Activated CD8-positive, alpha-beta memory T cell treated with anti-CD3 and anti-CD28 coated beads, Interleukin-2, amount 50 U/mL, for 4 hours (primary cell): ENCODE measurements at regions not wholly inside any gene's neighbourhood (a gene's known extent, or its start where the extent isn't known, plus 50 kb on each side); places are given as distances from the start of the nearest gene placed in this dataset.

ENCODE experiments used
- DNase-seq: peaks from one replicate; pipeline ENCODE4 v3.0.0-alpha.2; 2020

- no peak for DNase-seq
Observed at GRCh38 chr6:11284996-11285395, 52.5 kb upstream of the NEDD9 start.

- DNase-seq, result no peak
Observed at GRCh38 chr6:11283629-11284028, 51.2 kb upstream of the NEDD9 start.

- no peak for DNase-seq
Observed at GRCh38 chr6:11282875-11283274, 50.4 kb upstream of the NEDD9 start.
